ENCODE measurements at regions not wholly inside any gene's neighbourhood (a gene's known extent, or its start where the extent isn't known, plus 50 kb on each side); places are given as distances from the start of the nearest gene placed in this dataset.

DNA sequence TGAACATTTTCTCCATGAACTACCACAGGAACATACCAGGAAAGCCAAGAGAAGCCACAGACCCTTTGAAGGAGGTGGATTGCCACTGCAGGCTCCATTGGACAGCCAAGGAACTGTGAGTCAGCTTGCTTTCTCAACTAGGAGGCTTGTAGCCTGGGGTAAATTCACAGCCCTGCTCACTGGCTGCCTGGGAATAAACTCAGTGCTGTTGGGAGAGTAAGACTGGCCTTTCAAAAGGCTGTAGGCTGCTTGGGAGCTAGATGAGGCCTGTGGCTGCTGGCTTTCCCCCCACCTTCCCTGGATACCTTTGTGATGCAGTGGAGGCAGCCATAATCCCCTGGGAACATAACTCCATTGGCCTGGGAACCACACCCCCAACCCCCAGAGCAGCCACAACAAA, 223.5 kb upstream of the RBMS3 start:
- no peak for DNase-seq (ENCODE audit: low read depth)

GRCh38 chr3:29064085-29064484, 216.8 kb upstream of the RBMS3 start:
- DNase-seq (ENCODE audit: low read depth), result no peak

DNA sequence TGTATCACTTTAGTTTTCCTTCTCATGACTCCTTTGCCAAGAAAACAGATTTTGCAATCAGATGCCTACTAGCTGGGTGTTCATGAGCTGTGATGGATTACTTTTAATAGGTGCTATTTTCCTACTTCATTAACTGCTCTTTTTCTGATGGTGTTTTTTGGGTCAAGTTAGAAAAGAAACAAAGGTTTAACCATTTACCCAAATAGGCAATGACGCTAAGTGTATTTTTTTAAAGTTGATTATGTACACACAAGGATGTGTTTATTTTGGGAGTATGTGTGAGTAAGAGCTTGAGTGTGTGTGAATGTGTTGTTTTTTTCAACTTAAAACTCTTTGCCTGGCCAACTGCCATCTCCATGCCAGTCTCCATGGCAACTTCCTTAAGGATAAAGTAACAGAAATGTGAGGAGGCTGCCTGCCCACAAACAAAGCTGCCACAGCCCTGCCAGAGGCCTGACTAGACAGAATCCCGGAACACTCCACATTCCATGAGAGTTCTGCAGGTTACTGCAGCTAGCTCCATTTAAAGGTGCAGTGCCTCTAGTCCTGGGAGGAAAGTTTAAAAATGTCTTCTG, 215.6 kb upstream of the RBMS3 start:
- DNase-seq (ENCODE audit: low read depth), result no peak

GRCh38 chr3:29067007-29067406, 213.9 kb upstream of the RBMS3 start:
- DNase-seq (ENCODE audit: low read depth), result no peak

DNA sequence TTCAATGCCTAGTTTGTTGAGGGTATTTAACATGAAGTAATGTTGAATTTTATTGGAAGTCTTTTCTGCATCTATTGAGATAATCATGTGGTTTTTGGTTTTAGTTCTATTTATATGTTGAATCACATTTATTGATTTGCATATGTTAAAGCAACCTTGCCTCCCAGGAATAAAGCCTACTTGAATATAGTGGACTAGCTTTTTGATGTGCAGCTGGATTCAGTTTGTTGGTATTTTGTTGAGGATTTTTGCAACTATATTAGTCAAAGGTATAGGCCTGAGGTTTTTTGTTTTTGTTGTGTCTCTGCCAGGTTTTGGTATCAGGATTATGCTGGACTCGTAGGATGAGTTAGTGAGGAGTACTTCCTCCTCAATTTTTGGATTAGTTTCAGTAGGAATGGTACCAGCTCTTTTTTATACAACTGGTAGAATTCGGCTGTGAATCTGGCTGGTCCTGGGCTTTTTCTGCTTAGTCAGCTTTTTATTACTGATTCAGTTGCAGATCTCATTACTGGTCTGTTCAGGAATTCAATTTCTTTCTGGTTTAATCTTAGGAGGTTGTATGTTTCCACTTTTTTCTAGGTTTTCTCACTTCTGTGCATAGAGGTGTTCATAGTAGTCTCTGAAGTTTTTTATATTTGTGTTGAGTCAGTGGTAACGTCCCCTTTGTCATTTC, 209.8 kb upstream of the RBMS3 start:
- no peak for DNase-seq (ENCODE audit: low read depth)

DNA sequence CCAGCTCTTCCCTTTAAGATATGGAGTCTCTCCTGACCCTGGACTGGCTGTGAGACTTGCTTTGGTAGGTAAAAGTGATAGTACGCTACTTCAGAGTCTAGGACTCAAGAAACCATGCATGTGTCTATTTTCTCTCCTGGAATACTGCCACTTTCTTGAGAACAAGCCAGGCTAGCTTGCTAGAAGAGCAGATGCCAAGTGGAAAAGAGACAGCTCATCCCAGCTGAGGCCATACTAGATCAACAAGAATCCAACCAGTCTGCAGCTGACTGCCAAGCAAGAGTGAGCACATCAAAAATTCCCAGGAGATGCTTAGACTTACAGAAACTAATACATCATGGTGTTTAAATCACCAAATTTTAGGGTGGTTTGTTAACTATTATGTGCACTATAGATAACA, 208.3 kb upstream of the RBMS3 start:
- DNase-seq (ENCODE audit: low read depth), result no peak

GRCh38 chr3:29077356-29077755, 203.5 kb upstream of the RBMS3 start:
- DNase-seq (ENCODE audit: low read depth), result no peak

- no peak for DNase-seq (ENCODE audit: low read depth)
Measured at GRCh38 chr3:29079358-29079757, 201.5 kb upstream of the RBMS3 start.

DNA sequence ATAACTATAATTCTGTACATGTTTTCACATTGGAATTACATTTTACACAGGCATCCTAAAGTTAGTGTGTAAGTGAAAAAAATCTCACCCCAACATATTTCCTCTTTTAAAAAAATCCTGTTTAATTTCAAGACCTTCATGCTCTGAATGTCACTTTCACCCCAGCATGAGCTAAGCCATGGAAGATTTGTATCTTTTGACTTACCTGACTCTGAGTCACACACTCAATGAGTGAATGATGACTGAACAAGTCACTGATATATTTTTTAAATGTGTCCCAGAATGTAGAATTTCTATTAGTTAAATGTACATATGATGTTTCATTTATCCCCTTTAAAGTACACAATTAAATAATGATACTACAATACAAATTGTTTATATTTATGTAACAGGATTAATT, 199.9 kb upstream of the RBMS3 start:
- no peak for DNase-seq (ENCODE audit: low read depth)

DNA sequence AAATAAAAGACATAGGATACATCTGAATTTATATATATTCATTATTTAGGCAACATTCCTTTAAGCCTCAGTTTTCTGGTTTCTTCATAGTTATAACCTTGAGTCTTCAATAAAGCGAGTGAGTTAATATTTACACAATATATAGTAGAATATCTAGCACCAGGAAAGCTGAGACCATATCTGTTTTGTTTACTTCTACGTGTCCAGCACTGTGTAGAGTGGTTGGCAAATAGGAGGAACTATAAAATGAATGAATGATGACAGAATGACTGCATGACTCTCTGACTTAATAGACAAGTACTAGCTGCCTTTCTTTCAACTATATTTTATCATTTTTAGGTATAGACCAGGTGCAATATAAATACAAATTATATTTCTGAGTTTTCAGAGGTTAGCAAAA, 197.8 kb upstream of the RBMS3 start:
- DNase-seq (ENCODE audit: low read depth), result no peak

DNA sequence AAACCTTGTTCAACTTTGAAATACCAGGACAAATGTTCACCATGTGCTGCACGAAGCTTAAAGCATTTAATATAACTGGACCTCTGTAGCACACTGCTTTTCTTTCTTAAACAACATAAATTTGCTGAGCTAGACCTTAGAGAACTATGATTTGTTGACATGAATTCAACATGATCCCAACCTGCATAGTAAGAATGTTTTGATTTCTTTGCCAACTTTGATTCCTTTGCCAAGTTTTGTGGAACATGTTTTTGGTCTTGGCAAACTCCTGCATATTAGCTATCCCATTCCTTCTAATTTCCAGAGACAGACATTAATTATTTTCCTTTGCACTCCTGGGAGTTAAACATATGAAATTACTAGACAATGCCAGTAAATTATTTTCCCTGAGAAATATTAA, 197.2 kb upstream of the RBMS3 start:
- no peak for DNase-seq (ENCODE audit: low read depth)

DNA sequence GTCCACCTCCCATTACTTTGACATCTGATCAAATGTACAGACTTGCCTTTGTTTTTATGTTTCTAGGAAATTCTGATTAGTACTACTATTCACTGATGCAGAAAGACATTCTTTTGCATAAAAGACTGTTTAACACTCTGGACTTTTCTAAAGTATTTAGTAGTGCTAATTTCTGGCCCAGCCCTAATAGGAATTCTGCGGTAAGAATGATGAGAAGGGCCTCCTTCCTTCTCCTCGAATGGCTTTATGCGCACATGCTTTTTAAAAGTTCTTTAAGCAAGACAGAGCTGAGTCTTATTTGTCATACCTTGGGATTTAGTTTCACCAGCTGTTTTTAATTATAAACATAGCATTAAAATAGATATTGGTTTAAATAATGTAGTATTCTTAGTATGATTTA, 192.3 kb upstream of the RBMS3 start:
- DNase-seq (ENCODE audit: low read depth), result no peak

DNA sequence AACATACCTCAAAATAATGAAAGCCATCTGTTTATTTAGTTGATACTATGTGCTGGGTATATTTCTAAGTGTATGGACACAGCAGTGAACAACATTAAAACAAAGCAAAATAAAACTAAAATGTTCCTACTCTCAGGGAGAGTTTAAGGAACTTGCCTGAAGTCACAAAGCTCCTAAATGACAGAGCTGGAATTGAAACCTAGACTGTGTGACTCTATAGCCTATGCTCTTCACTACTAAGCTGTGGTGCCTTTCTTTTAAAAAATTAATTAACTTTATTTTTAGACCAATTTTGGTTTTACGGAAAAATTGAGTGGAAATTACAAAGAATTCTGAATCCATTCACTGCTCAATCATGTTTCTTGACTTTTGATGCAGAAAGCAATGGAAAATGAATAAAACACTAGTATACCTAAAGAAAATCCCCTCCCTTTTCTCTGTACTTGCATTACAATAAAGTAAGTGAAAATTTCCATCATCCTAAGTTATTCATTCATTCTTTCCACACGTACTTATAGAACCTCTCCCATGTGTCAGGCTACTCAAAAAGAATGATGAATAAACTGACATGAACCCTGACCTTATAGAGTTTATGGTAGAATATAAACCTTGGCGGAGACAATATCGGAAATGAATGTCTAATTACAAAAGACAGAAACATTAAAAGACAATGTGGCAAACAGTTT, 189.8 kb upstream of the RBMS3 start:
- DNase-seq (ENCODE audit: low read depth), result no peak

GRCh38 chr3:29091599-29092189, 189.2 kb upstream of the RBMS3 start:
- DNase-seq (ENCODE audit: low read depth), result no peak

GRCh38 chr3:29092348-29092747, 188.5 kb upstream of the RBMS3 start:
- DNase-seq (ENCODE audit: low read depth), result no peak

- DNase-seq (ENCODE audit: low read depth), result no peak
Measured at GRCh38 chr3:29099296-29099695, 181.6 kb upstream of the RBMS3 start.

DNA sequence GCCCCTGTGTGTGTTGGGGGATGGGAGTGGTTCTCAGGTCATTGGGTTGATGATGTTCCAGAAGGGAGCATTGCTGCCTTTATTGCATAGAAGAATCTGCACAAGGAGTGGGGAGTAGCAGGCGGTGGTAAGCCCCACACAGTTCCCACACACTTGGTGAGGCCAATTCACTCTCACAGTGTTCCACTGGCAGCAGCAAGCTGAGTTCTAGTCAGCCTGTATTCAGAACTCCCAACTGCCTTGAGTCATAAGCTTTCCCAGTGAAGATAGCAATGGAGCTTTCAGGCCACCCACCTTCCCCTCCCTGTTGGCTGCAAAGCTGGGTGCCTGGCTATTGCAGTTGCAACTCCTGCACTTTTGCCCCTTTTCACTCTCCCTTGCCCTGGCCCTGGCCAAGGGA, 181.1 kb upstream of the RBMS3 start:
- DNase-seq (ENCODE audit: low read depth), result no peak

- DNase-seq (ENCODE audit: low read depth), result no peak
Measured at GRCh38 chr3:29100292-29100691, 180.6 kb upstream of the RBMS3 start.

DNA sequence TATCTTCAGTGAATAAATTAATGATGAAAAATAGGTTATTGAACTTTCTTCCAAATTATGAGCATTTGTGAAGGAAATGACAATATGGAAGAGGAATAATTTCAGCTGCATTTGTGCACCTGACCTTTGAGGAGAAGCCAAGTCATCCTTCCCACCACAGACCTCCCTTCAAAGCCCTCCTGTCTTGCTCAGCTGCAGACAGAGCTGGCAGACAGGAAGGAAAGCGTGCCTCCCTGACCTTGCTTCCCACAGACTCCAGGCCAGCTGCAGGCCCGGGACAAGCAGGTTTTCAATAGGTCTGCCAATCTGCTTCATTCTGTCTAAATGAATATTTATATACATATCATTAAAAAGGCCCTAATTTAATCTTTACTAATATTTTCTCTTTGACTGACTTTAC, 152.9 kb upstream of the RBMS3 start:
- no peak for DNase-seq (ENCODE audit: low read depth)

DNA sequence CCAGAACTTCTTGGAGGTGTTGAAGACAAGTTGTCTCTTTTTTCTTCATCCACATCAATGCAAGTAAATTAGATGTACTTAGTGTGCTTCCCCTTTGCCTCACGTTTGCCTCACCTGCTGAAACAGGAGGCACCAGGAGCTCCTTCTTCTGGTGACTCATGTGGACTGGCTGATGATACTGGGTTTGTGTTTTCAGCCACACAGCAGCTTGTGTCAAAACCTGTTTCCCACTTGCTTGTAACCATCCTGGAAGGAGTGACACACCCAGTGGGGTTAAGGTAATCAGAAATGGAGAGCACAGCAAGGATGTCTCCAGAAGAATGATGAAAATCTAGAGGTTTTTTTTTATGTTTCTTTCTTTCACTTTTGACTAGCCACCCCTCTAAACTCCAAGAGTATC, 143.3 kb upstream of the RBMS3 start:
- no peak for DNase-seq (ENCODE audit: low read depth)

DNA sequence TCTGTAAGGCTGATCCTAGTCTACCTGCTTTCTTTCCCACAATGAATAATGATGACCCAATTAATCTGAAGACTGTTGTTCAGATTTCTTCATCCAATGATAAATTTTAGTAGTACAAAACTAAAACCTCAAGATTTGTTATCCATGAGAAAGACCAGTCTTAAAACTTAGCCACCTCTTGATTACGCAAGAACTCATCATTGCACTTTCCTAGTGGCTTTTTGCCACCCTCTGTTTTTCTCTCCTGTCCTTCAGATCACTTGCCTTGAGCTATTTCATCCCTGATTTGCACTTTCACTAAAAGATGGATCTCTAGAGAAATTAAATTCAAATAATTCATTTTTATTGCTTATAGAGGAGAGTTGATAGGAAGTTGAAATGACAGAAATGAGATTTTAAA, 142.7 kb upstream of the RBMS3 start:
- no peak for DNase-seq (ENCODE audit: low read depth)

GRCh38 chr3:29140666-29141065, 140.2 kb upstream of the RBMS3 start:
- no peak for DNase-seq (ENCODE audit: low read depth)

- DNase-seq (ENCODE audit: low read depth), result no peak
Measured at GRCh38 chr3:29141197-29141917, 139.5 kb upstream of the RBMS3 start.
